Activated T-cell treated with anti-CD3 and anti-CD28 coated beads, Interleukin-2, amount 50 U/mL, for 48 hours (primary cell): ENCODE measurements at regions not wholly inside any gene's neighbourhood (a gene's known extent, or its start where the extent isn't known, plus 50 kb on each side); places are given as distances from the start of the nearest gene placed in this dataset.
"Not testable (repeated sequence)": the region's sequence is repeated elsewhere in the genome, so short reads cannot be mapped to it uniquely, and the experiment has no call there.

Source experiments
- DNase-seq, 2 experiments: peaks; one replicate each; pipeline ENCODE4 v3.0.0-alpha.2; 2020

GRCh38 chr1:73452522-73452921 lies 745.5 kb downstream of the LRRIQ3 start:
- no peak for DNase-seq

- DNase-seq: not testable (repeated sequence)
Measured at GRCh38 chr1:73450668-73451067, 747.3 kb downstream of the LRRIQ3 start.

- DNase-seq: no peak
Measured at GRCh38 chr1:73411479-73411878, 786.5 kb downstream of the LRRIQ3 start.

GRCh38 chr1:73401666-73402065 lies 796.3 kb downstream of the LRRIQ3 start:
- DNase-seq: no peak

GRCh38 chr1:73382966-73383365 lies 815.0 kb downstream of the LRRIQ3 start:
- DNase-seq: no peak

- DNase-seq: no peak
Measured at GRCh38 chr1:73366734-73367413, 831.1 kb downstream of the LRRIQ3 start.

- DNase-seq: no peak
Measured at GRCh38 chr1:73359001-73359400, 839.0 kb downstream of the LRRIQ3 start.

- DNase-seq: no peak
Measured at GRCh38 chr1:73356485-73356884, 841.5 kb downstream of the LRRIQ3 start.

GRCh38 chr1:73343947-73344346 lies 854.0 kb downstream of the LRRIQ3 start:
- DNase-seq: no peak

- DNase-seq: no peak
Measured at GRCh38 chr1:73333847-73334503, 864.0 kb downstream of the LRRIQ3 start.

- no peak for DNase-seq
Measured at GRCh38 chr1:73331726-73332125, 866.2 kb downstream of the LRRIQ3 start.

GRCh38 chr1:73327998-73328397 lies 870.0 kb downstream of the LRRIQ3 start:
- no peak for DNase-seq

- no peak for DNase-seq
Measured at GRCh38 chr1:73327180-73327793, 870.7 kb downstream of the LRRIQ3 start.

- DNase-seq: no peak
Measured at GRCh38 chr1:73326663-73327062, 871.3 kb downstream of the LRRIQ3 start.

GRCh38 chr1:73310797-73311381 lies 887.1 kb downstream of the LRRIQ3 start:
- no peak for DNase-seq

GRCh38 chr1:73306899-73307555 lies 890.9 kb downstream of the LRRIQ3 start:
- no peak for DNase-seq

GRCh38 chr1:73273886-73274285 lies 924.1 kb downstream of the LRRIQ3 start:
- no peak for DNase-seq

- not testable (repeated sequence) for DNase-seq
Measured at GRCh38 chr1:73245196-73245595, 952.8 kb downstream of the LRRIQ3 start.

GRCh38 chr1:73218995-73219546 lies 936.7 kb upstream of the NEGR1 start:
- no peak for DNase-seq

- no peak for DNase-seq
Measured at GRCh38 chr1:73205294-73205973, 923.1 kb upstream of the NEGR1 start.

- no peak for DNase-seq
Measured at GRCh38 chr1:73197972-73198371, 915.6 kb upstream of the NEGR1 start.

GRCh38 chr1:73194965-73195364 lies 912.6 kb upstream of the NEGR1 start:
- no peak for DNase-seq
